ENCODE measurements at regions not wholly inside any gene's neighbourhood (a gene's known extent, or its start where the extent isn't known, plus 50 kb on each side); places are given as distances from the start of the nearest gene placed in this dataset.

DNA sequence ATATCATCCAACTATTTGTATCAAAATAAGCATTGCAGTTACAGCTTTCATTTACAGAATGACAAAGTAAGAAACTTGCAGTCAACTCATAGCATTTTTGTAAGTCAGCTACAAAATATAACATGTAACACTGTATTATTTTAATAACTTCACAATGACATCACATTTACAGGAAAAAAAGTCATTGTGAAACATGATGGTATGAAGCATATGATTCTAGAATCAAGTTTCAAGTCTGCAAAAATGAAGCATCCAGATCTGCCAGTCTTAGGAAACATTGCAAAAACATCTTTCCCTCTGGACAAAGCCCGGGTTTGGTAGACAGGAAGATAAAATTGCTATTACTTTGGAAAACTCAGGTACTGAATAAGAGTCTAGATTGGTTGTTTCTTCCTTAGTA lies 263.9 kb upstream of the NT5E start:
- TF ChIP-seq, protein P1, sequence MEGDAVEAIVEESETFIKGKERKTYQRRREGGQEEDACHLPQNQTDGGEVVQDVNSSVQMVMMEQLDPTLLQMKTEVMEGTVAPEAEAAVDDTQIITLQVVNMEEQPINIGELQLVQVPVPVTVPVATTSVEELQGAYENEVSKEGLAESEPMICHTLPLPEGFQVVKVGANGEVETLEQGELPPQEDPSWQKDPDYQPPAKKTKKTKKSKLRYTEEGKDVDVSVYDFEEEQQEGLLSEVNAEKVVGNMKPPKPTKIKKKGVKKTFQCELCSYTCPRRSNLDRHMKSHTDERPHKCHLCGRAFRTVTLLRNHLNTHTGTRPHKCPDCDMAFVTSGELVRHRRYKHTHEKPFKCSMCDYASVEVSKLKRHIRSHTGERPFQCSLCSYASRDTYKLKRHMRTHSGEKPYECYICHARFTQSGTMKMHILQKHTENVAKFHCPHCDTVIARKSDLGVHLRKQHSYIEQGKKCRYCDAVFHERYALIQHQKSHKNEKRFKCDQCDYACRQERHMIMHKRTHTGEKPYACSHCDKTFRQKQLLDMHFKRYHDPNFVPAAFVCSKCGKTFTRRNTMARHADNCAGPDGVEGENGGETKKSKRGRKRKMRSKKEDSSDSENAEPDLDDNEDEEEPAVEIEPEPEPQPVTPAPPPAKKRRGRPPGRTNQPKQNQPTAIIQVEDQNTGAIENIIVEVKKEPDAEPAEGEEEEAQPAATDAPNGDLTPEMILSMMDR (tag by site-specific recombination; IDR thresholded peaks at IDR 0.05), result no peak
- TF ChIP-seq ZBTB26 (tag by site-specific recombination; optimal IDR thresholded peaks at IDR 0.05) (no peak), ZNF324 (tag by site-specific recombination; IDR thresholded peaks at IDR 0.05) (no peak), ZNF792 (tag by site-specific recombination; IDR thresholded peaks at IDR 0.05) (no peak), PATZ1 (tag by site-specific recombination; IDR thresholded peaks at IDR 0.05) (no peak), ZNF391 (tag by site-specific recombination; IDR thresholded peaks at IDR 0.05; ENCODE audit: borderline replicate concordance, low read depth) (no peak), ZSCAN18 (tag by site-specific recombination; IDR thresholded peaks at IDR 0.05) (no peak), KLF9 (tag by site-specific recombination; IDR thresholded peaks at IDR 0.05; ENCODE audit: low read depth) (no peak)
- TF ChIP-seq, protein P2, sequence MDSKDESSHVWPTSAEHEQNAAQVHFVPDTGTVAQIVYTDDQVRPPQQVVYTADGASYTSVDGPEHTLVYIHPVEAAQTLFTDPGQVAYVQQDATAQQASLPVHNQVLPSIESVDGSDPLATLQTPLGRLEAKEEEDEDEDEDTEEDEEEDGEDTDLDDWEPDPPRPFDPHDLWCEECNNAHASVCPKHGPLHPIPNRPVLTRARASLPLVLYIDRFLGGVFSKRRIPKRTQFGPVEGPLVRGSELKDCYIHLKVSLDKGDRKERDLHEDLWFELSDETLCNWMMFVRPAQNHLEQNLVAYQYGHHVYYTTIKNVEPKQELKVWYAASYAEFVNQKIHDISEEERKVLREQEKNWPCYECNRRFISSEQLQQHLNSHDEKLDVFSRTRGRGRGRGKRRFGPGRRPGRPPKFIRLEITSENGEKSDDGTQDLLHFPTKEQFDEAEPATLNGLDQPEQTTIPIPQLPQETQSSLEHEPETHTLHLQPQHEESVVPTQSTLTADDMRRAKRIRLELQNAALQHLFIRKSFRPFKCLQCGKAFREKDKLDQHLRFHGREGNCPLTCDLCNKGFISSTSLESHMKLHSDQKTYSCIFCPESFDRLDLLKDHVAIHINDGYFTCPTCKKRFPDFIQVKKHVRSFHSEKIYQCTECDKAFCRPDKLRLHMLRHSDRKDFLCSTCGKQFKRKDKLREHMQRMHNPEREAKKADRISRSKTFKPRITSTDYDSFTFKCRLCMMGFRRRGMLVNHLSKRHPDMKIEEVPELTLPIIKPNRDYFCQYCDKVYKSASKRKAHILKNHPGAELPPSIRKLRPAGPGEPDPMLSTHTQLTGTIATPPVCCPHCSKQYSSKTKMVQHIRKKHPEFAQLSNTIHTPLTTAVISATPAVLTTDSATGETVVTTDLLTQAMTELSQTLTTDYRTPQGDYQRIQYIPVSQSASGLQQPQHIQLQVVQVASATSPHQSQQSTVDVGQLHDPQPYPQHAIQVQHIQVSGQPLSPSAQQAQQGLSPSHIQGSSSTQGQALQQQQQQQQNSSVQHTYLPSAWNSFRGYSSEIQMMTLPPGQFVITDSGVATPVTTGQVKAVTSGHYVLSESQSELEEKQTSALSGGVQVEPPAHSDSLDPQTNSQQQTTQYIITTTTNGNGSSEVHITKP (tag by site-specific recombination; IDR thresholded peaks at IDR 0.05), result no peak
